ENCODE measurements at regions not wholly inside any gene's neighbourhood (a gene's known extent, or its start where the extent isn't known, plus 50 kb on each side); places are given as distances from the start of the nearest gene placed in this dataset.

- in situ Hi-C loops (cut with HindIII; ENCODE audit: low pct_unique_long_range_greater_than_20kb, low sequenced_read_pairs), result no loop called here
- no peak for DNase-seq (ENCODE audit: low read depth in 1 of 2, low spot score in 1 of 2)
- no peak for TF ChIP-seq JUND (IDR thresholded peaks at IDR 0.05; ENCODE audit: low read depth)
Observed at GRCh38 chr2:241935314-241935713, 65.8 kb downstream of the RTP5 start.

GRCh38 chr2:241935774-241936173 is 66.2 kb downstream of the RTP5 start:
- no peak for DNase-seq (ENCODE audit: low read depth in 1 of 2, low spot score in 1 of 2)
- in situ Hi-C loops (cut with HindIII; ENCODE audit: low pct_unique_long_range_greater_than_20kb, low sequenced_read_pairs), result no loop called here
- TF ChIP-seq JUND (IDR thresholded peaks at IDR 0.05; ENCODE audit: low read depth), result no peak

- in situ Hi-C loops (cut with HindIII; ENCODE audit: low pct_unique_long_range_greater_than_20kb, low sequenced_read_pairs), result no loop called here
- DNase-seq (ENCODE audit: low read depth in 1 of 2, low spot score in 1 of 2), result no peak
- TF ChIP-seq JUND (IDR thresholded peaks at IDR 0.05; ENCODE audit: low read depth), result no peak
Observed at GRCh38 chr2:241936457-241937133, 67.1 kb downstream of the RTP5 start.

GRCh38 chr2:241937297-241937696 is 67.8 kb downstream of the RTP5 start:
- TF ChIP-seq JUND (IDR thresholded peaks at IDR 0.05; ENCODE audit: low read depth), result no peak
- in situ Hi-C loops (cut with HindIII; ENCODE audit: low pct_unique_long_range_greater_than_20kb, low sequenced_read_pairs), result no loop called here
- DNase-seq (ENCODE audit: low read depth in 1 of 2, low spot score in 1 of 2), result no peak

GRCh38 chr2:241939541-241939940 is 70.0 kb downstream of the RTP5 start:
- TF ChIP-seq JUND (IDR thresholded peaks at IDR 0.05; ENCODE audit: low read depth), result no peak
- in situ Hi-C loops (cut with HindIII; ENCODE audit: low pct_unique_long_range_greater_than_20kb, low sequenced_read_pairs), result no loop called here
- DNase-seq (ENCODE audit: low read depth in 1 of 2, low spot score in 1 of 2), result no peak

GRCh38 chr2:241940329-241940728 is 70.8 kb downstream of the RTP5 start:
- in situ Hi-C loops (cut with HindIII; ENCODE audit: low pct_unique_long_range_greater_than_20kb, low sequenced_read_pairs), result no loop called here
- TF ChIP-seq JUND (IDR thresholded peaks at IDR 0.05; ENCODE audit: low read depth), result no peak
- DNase-seq (ENCODE audit: low read depth in 1 of 2, low spot score in 1 of 2), result no peak

- in situ Hi-C loops (cut with HindIII; ENCODE audit: low pct_unique_long_range_greater_than_20kb, low sequenced_read_pairs), result no loop called here
- TF ChIP-seq JUND (IDR thresholded peaks at IDR 0.05; ENCODE audit: low read depth), result no peak
- DNase-seq (ENCODE audit: low read depth in 1 of 2, low spot score in 1 of 2), result no peak
Observed at GRCh38 chr2:241941691-241942301, 72.3 kb downstream of the RTP5 start.

GRCh38 chr2:241942416-241943208 is 73.1 kb downstream of the RTP5 start:
- in situ Hi-C loops (cut with HindIII; ENCODE audit: low pct_unique_long_range_greater_than_20kb, low sequenced_read_pairs), result no loop called here
- no peak for TF ChIP-seq JUND (IDR thresholded peaks at IDR 0.05; ENCODE audit: low read depth)
- no peak for DNase-seq (ENCODE audit: low read depth in 1 of 2, low spot score in 1 of 2)

- TF ChIP-seq JUND (IDR thresholded peaks at IDR 0.05; ENCODE audit: low read depth), result no peak
- DNase-seq (ENCODE audit: low read depth in 1 of 2, low spot score in 1 of 2), result no peak
- in situ Hi-C loops (cut with HindIII; ENCODE audit: low pct_unique_long_range_greater_than_20kb, low sequenced_read_pairs), result no loop called here
Observed at GRCh38 chr2:241943209-241943850, 73.8 kb downstream of the RTP5 start.

GRCh38 chr2:241943961-241944575 is 74.5 kb downstream of the RTP5 start:
- in situ Hi-C loops (cut with HindIII; ENCODE audit: low pct_unique_long_range_greater_than_20kb, low sequenced_read_pairs), result no loop called here
- TF ChIP-seq JUND (IDR thresholded peaks at IDR 0.05; ENCODE audit: low read depth), result no peak
- no peak for DNase-seq (ENCODE audit: low read depth in 1 of 2, low spot score in 1 of 2)

GRCh38 chr2:241944821-241945220 is 75.3 kb downstream of the RTP5 start:
- no peak for TF ChIP-seq JUND (IDR thresholded peaks at IDR 0.05; ENCODE audit: low read depth)
- in situ Hi-C loops (cut with HindIII; ENCODE audit: low pct_unique_long_range_greater_than_20kb, low sequenced_read_pairs), result no loop called here
- DNase-seq (ENCODE audit: low read depth in 1 of 2, low spot score in 1 of 2), result no peak

GRCh38 chr2:241945311-241945710 is 75.8 kb downstream of the RTP5 start:
- in situ Hi-C loops (cut with HindIII; ENCODE audit: low pct_unique_long_range_greater_than_20kb, low sequenced_read_pairs), result no loop called here
- TF ChIP-seq JUND (IDR thresholded peaks at IDR 0.05; ENCODE audit: low read depth), result no peak
- no peak for DNase-seq (ENCODE audit: low read depth in 1 of 2, low spot score in 1 of 2)
